NCI-H2171 (cell line): ENCODE measurements at regions not wholly inside any gene's neighbourhood (a gene's known extent, or its start where the extent isn't known, plus 50 kb on each side); places are given as distances from the start of the nearest gene placed in this dataset.
"Not testable (repeated sequence)": the region's sequence is repeated elsewhere in the genome, so short reads cannot be mapped to it uniquely, and the experiment has no call there.

ENCODE experiments used
- DNase-seq: peaks from one replicate; lab custom pipeline; 2025; lab: John Stamatoyannopoulos, UW

- DNase-seq = no peak
Measured at GRCh38 chr6:119874381-119874780, 524.8 kb upstream of the MAN1A1 start.

GRCh38 chr6:119873107-119873506 is 523.5 kb upstream of the MAN1A1 start:
- DNase-seq = no peak

GRCh38 chr6:119871520-119871919 is 522.0 kb upstream of the MAN1A1 start:
- no peak for DNase-seq

GRCh38 chr6:119865466-119866350 is 516.1 kb upstream of the MAN1A1 start:
- no peak for DNase-seq

- DNase-seq = no peak
Measured at GRCh38 chr6:119862719-119863118, 513.2 kb upstream of the MAN1A1 start.

GRCh38 chr6:119858901-119859300 is 509.3 kb upstream of the MAN1A1 start:
- DNase-seq = no peak

GRCh38 chr6:119856136-119856535 is 506.6 kb upstream of the MAN1A1 start:
- no peak for DNase-seq

GRCh38 chr6:119848696-119849095 is 499.1 kb upstream of the MAN1A1 start:
- no peak for DNase-seq

GRCh38 chr6:119845161-119845560 is 495.6 kb upstream of the MAN1A1 start:
- DNase-seq = no peak

GRCh38 chr6:119844387-119844786 is 494.8 kb upstream of the MAN1A1 start:
- DNase-seq = no peak

GRCh38 chr6:119842191-119842590 is 492.6 kb upstream of the MAN1A1 start:
- DNase-seq = no peak

GRCh38 chr6:119838043-119838442 is 488.5 kb upstream of the MAN1A1 start:
- no peak for DNase-seq

- DNase-seq = no peak
Measured at GRCh38 chr6:119834418-119834817, 484.9 kb upstream of the MAN1A1 start.

- DNase-seq = no peak
Measured at GRCh38 chr6:119832411-119832810, 482.9 kb upstream of the MAN1A1 start.

- DNase-seq = no peak
Measured at GRCh38 chr6:119830494-119831295, 481.1 kb upstream of the MAN1A1 start.

GRCh38 chr6:119830069-119830468 is 480.5 kb upstream of the MAN1A1 start:
- no peak for DNase-seq

- DNase-seq = not testable (repeated sequence)
Measured at GRCh38 chr6:119829499-119829898, 479.9 kb upstream of the MAN1A1 start.

GRCh38 chr6:119829006-119829405 is 479.4 kb upstream of the MAN1A1 start:
- DNase-seq = no peak

- DNase-seq = no peak
Measured at GRCh38 chr6:119821380-119821779, 471.8 kb upstream of the MAN1A1 start.

GRCh38 chr6:119818876-119819275 is 469.3 kb upstream of the MAN1A1 start:
- no peak for DNase-seq

GRCh38 chr6:119814609-119815400 is 465.2 kb upstream of the MAN1A1 start:
- no peak for DNase-seq

- DNase-seq = no peak
Measured at GRCh38 chr6:119802464-119802863, 452.9 kb upstream of the MAN1A1 start.
